B cell (primary cell): ENCODE measurements at regions not wholly inside any gene's neighbourhood (a gene's known extent, or its start where the extent isn't known, plus 50 kb on each side); places are given as distances from the start of the nearest gene placed in this dataset.

Source experiments
- ATAC-seq: fragments of 200-7000 bp; cut with Tn5 transposase; one replicate; pipeline ENCODE4 v1.10.0; 2021; ENCODE audit warnings: low read depth, mild to moderate bottlenecking, moderate number of reproducible peaks, moderate library complexity
- CTCF ChIA-PET: fragments of 350-600 bp; sonication (Branson Sonifier 250); formaldehyde crosslinking; loops from one replicate; lab custom pipeline; 2021; ENCODE audit warnings: antibody characterized with exemption, inconsistent platforms; lab: Charles Lee
- POLR2A ChIA-PET: fragments of 350-600 bp; sonication (Branson Sonifier 250); formaldehyde crosslinking; loops from one replicate; lab custom pipeline; 2021; ENCODE audit warnings: antibody characterized with exemption; lab: Charles Lee
- DNase-seq: peaks from one replicate; pipeline ENCODE4 v3.0.0; 2013
- H2AFZ ChIP-seq: 2 replicates; pipeline ENCODE4 v1.6.1; 2012; ENCODE audit warnings: mild to moderate bottlenecking, low read depth, low read length; ENCODE audit not compliant: insufficient read depth, poor library complexity, severe bottlenecking
- H3K27ac ChIP-seq, 2 donors: 1 replicate in 1 of 2; 2 replicates in 1 of 2; pipeline ENCODE4 v1.5.1; 2012 to 2013; ENCODE audit warnings: low read length in 2 of 2, mild to moderate bottlenecking in 2 of 2, moderate library complexity in 1 of 2
- H3K27me3 ChIP-seq, 4 experiments: fragments of 200-600 bp in 1 of 4; sonication (generic) in 1 of 4; replicated peaks in 1 of 4; 1 replicate in 2 of 4; 2 replicates in 2 of 4; pipeline versions ENCODE4 v1.6.1 to v1.7.0; 2013 to 2016; ENCODE audit warnings: low read length in 3 of 4, mild to moderate bottlenecking in 2 of 4, mixed read lengths in 1 of 4, moderate library complexity in 1 of 4; ENCODE audit not compliant: insufficient read depth in 4 of 4, control insufficient read depth in 3 of 4; ENCODE audit errors: control extremely low read depth in 1 of 4
- H3K36me3 ChIP-seq, 2 experiments: replicated peaks in 1 of 2; 1 replicate in 1 of 2; 2 replicates in 1 of 2; pipeline versions ENCODE4 v1.6.1 to v1.7.1; 2013; ENCODE audit warnings: low read length in 1 of 2; ENCODE audit not compliant: insufficient read depth in 2 of 2, control insufficient read depth in 1 of 2; ENCODE audit errors: control extremely low read depth in 1 of 2, extremely low read depth in 1 of 2
- H3K4me1 ChIP-seq, 2 donors: fragments of 200-600 bp in 1 of 2; sonication (generic) in 1 of 2; 1 replicate in 1 of 2; 2 replicates in 1 of 2; pipeline versions ENCODE4 v1.5.1 to v1.6.1; 2013 to 2017; ENCODE audit warnings: low read length in 2 of 2; ENCODE audit not compliant: control insufficient read depth in 2 of 2, insufficient read depth in 2 of 2
- H3K4me2 ChIP-seq: replicated peaks from 2 replicates; pipeline ENCODE3; 2012; ENCODE audit warnings: mild to moderate bottlenecking, low read depth, low read length; ENCODE audit not compliant: poor library complexity, severe bottlenecking
- H3K4me3 ChIP-seq, 5 experiments: fragments of 200-600 bp in 1 of 5; sonication (generic) in 1 of 5; 1 replicate in 3 of 5; 2 replicates in 2 of 5; pipeline versions ENCODE4 v1.5.1 to v1.7.0; 2011 to 2016; ENCODE audit warnings: low read length in 4 of 5, mild to moderate bottlenecking in 4 of 5, low read depth in 2 of 5, control low read depth in 1 of 5, moderate library complexity in 1 of 5; ENCODE audit not compliant: insufficient read depth in 1 of 5; ENCODE audit errors: control extremely low read depth in 1 of 5, extremely low read depth in 1 of 5
- H3K79me2 ChIP-seq: fragments of 200-600 bp; sonication (generic); one replicate; pipeline ENCODE4 v1.6.0; 2016; ENCODE audit warnings: low read length; ENCODE audit not compliant: control insufficient read depth, insufficient read depth
- H3K9ac ChIP-seq: fragments of 200-600 bp; sonication (generic); 2 replicates; pipeline ENCODE4 v1.6.1; 2017; ENCODE audit warnings: mild to moderate bottlenecking, low read length, moderate library complexity
- H3K9me3 ChIP-seq, 3 donors: one replicate each; pipeline versions ENCODE4 v1.6.1 to v1.7.1; 2013; ENCODE audit warnings: low read length in 2 of 3; ENCODE audit not compliant: control insufficient read depth in 2 of 3, insufficient read depth in 1 of 3; ENCODE audit errors: control extremely low read depth in 1 of 3
- H4K20me1 ChIP-seq: 2 replicates; pipeline ENCODE4 v1.6.0; 2012; ENCODE audit warnings: mild to moderate bottlenecking, low read length; ENCODE audit not compliant: insufficient read depth, control insufficient read depth, poor library complexity, severe bottlenecking
- H3K27ac Mint-ChIP-seq: one replicate; pipeline ENCODE4 v1.8.0; 2021; ENCODE audit warnings: mixed read lengths
- H3K27me3 Mint-ChIP-seq: one replicate; pipeline ENCODE4 v1.8.0; 2021; ENCODE audit warnings: mixed read lengths
- H3K4me1 Mint-ChIP-seq: one replicate; pipeline ENCODE4 v1.8.0; 2021; ENCODE audit warnings: mixed read lengths
- H3K4me3 Mint-ChIP-seq: one replicate; pipeline ENCODE4 v1.8.0; 2021; ENCODE audit warnings: mixed read lengths
- H3K9me3 Mint-ChIP-seq: one replicate; pipeline ENCODE4 v1.8.0; 2022; ENCODE audit warnings: mixed read lengths; ENCODE audit not compliant: insufficient read depth
- EZH2 ChIP-seq: IDR thresholded peaks from 2 replicates; pipeline ENCODE4 v1.6.1; 2012; ENCODE audit warnings: borderline replicate concordance, low read depth, mild to moderate bottlenecking, moderate library complexity, low read length; ENCODE audit not compliant: insufficient read depth, poor library complexity, severe bottlenecking
- WGBS: methylation state at CpG from one replicate; pipeline ENCODE4 v1.1.5; 2013; ENCODE audit warnings: missing lambda C conversion rate; ENCODE audit not compliant: insufficient coverage; 5-methylcytosine and 5-hydroxymethylcytosine counted together
- intact Hi-C: fragments of 100-400 bp; cut with micrococcal nuclease; formaldehyde crosslinking; loops from one replicate; pipeline ENCODE4 v1.10.0; 2022
- TF ChIP-seq, protein P1 (sequence below): fragments of 200-600 bp; IDR thresholded peaks from one replicate; pipeline ENCODE4 v1.8.0; 2022; ENCODE audit warnings: antibody characterized with exemption, mild to moderate bottlenecking

- no peaks in the 10 kb centered on the region for H3K79me2 ChIP-seq
- TF ChIP-seq, protein P1, sequence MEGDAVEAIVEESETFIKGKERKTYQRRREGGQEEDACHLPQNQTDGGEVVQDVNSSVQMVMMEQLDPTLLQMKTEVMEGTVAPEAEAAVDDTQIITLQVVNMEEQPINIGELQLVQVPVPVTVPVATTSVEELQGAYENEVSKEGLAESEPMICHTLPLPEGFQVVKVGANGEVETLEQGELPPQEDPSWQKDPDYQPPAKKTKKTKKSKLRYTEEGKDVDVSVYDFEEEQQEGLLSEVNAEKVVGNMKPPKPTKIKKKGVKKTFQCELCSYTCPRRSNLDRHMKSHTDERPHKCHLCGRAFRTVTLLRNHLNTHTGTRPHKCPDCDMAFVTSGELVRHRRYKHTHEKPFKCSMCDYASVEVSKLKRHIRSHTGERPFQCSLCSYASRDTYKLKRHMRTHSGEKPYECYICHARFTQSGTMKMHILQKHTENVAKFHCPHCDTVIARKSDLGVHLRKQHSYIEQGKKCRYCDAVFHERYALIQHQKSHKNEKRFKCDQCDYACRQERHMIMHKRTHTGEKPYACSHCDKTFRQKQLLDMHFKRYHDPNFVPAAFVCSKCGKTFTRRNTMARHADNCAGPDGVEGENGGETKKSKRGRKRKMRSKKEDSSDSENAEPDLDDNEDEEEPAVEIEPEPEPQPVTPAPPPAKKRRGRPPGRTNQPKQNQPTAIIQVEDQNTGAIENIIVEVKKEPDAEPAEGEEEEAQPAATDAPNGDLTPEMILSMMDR = no peak
- no peak for TF ChIP-seq EZH2
- H3K9me3 Mint-ChIP-seq = no peaks in the 10 kb centered on the region
- H3K27ac Mint-ChIP-seq = no peak overlapping the region
- no peaks in the 10 kb centered on the region for H3K4me1 ChIP-seq
- no peaks in the 10 kb centered on the region for H3K9me3 ChIP-seq
- no peaks in the 10 kb centered on the region for H3K27me3 ChIP-seq
- H3K9ac ChIP-seq = no peak overlapping the region
- no peak for ATAC-seq
- no peaks in the 10 kb centered on the region for H3K36me3 ChIP-seq
- ChIA-PET POLR2A (no interaction called here), CTCF (no interaction called here)
- H3K27me3 Mint-ChIP-seq = peaks cover 4% of the 10 kb centered on the region
- no peaks in the 10 kb centered on the region for H3K4me1 Mint-ChIP-seq
- H4K20me1 ChIP-seq = no peaks in the 10 kb centered on the region
- no peak overlapping the region for H2AFZ ChIP-seq
- 80% methylated on average over 1 of the region's 4 CpGs for WGBS
- intact Hi-C loops = no loop called here
- no peak for DNase-seq
- no peak overlapping the region for H3K27ac ChIP-seq
- H3K4me3 ChIP-seq = no peak overlapping the region
- H3K4me3 Mint-ChIP-seq = no peak overlapping the region
- H3K4me2 ChIP-seq = no peak overlapping the region
Measured at GRCh38 chr11:115775846-115776245, 271.6 kb upstream of the CADM1 start.

DNA sequence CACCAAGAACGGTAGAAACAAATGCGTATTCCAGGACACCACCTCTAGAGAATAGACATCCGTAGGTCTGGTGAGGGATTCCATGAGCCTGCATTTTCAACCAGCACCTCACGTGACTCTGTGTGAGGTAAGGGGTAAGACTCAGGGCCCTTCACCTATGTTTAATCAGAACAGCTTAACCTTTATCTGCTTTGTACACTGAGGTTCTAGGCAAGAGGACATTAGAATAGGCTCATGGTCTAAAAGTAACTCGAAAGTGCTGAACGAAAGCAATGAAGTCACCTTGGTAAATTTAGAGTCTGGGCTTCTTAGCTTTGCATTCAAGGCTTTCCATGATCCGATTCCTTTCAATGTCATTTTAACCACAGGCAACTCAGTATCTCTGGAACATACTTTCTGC lies 270.5 kb upstream of the CADM1 start:
- no peaks in the 10 kb centered on the region for H3K4me1 Mint-ChIP-seq
- no peak overlapping the region for H3K27ac Mint-ChIP-seq
- TF ChIP-seq EZH2 = no peak
- TF ChIP-seq, protein P1 = no peak
- no peaks in the 10 kb centered on the region for H3K27me3 ChIP-seq
- no peak overlapping the region for H3K4me3 Mint-ChIP-seq
- no peaks in the 10 kb centered on the region for H3K4me1 ChIP-seq
- H3K27me3 Mint-ChIP-seq = peaks cover 4% of the 10 kb centered on the region
- CTCF ChIA-PET = no interaction called here
- H3K27ac ChIP-seq = no peak overlapping the region
- no peak overlapping the region for H3K9ac ChIP-seq
- H3K36me3 ChIP-seq = no peaks in the 10 kb centered on the region
- H3K9me3 Mint-ChIP-seq = no peaks in the 10 kb centered on the region
- H3K9me3 ChIP-seq = no peaks in the 10 kb centered on the region
- intact Hi-C loops = no loop called here
- no peak overlapping the region for H3K4me3 ChIP-seq
- POLR2A ChIA-PET = no interaction called here
- WGBS = 100% methylated on average over 3 of the region's 7 CpGs
- no peaks in the 10 kb centered on the region for H3K79me2 ChIP-seq
- H4K20me1 ChIP-seq = no peaks in the 10 kb centered on the region
- no peak for ATAC-seq
- no peak overlapping the region for H2AFZ ChIP-seq
- H3K4me2 ChIP-seq = no peak overlapping the region
- DNase-seq = no peak
